Caki2 (cell line): ENCODE measurements at regions not wholly inside any gene's neighbourhood (a gene's known extent, or its start where the extent isn't known, plus 50 kb on each side); places are given as distances from the start of the nearest gene placed in this dataset.

Source experiments
- DNase-seq: peaks from one replicate; pipeline ENCODE4 v3.0.0-alpha.2; 2015; ENCODE audit warnings: low read depth
- in situ Hi-C: cut with HindIII; loops from 2 replicates; pipeline ENCODE4 v1.10.0; 2016; ENCODE audit warnings: low sequenced_read_pairs, low pct_unique_long_range_greater_than_20kb, mixed read lengths

DNA sequence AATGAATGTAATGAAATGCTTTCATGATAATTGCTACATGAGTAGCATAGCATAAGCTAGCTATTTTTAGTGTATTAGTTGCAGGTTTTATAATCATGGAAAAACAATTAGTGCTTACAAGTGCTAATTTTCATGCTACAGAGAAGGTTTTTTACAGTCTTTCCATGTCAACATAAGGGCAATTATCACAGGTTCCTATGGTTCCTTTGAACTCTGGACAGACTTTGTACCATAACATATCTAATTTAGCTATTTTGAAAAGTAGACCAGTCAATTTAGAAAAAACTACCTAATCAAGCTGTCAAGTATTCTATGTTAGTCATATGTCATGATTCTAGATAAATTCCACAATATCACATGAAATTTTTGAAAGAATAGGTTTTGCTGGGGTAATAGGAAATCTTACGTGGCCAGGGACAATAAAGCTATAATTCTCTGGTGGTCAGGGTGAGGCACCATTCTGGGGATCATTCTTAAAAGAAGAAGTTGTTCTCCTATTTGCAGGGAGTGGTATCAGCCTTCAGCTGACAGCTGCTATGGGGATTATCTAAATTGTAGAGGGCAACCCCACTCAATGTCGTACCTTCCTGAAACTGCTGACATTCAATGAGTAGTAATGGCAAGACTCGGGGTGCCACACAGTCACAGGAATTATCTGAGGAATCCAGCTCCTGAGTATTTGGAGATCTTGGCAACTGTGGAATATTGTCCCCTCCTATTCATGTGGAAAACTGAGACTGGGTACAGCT, 724.0 kb upstream of the LINC00305 start:
- in situ Hi-C loops: no loop called here
- DNase-seq: no peak

DNA sequence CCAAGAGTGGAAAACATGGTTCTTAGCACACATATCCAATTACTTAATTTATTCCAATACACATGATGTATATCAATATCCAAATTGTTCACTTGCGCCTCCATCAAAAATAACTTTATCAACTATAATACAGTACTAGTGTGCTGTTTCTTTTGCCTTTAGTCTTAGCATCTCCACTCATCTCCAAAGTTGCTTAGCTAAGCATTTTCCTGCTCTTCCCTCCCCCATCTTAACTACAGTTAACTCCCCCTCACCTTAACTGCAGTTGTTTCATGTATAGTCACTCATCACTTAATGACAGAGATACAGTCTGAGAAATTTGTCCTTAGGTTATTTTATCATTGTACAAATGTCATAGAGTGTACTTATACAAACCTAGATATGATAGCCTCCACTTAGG, 705.2 kb upstream of the LINC00305 start:
- no peak for DNase-seq
- in situ Hi-C loops: no loop called here

DNA sequence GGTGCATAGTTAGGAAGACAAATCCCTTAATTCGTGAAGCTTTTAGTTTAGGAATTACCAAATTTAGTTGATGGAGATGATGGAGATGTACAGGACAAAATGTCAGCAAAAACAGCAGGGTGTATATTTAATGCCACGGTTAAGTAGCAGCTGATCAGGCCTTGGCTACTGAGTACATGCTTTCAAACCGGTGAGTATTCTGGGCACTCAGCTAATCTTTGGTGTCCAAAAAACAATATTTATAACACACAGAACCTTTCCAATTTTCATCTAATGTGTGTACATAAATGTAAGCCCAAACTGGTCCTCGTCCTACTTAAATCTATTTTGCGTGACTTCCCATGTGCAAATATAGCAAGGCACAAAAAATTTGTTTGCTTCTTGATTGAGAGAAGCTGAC, 703.4 kb upstream of the LINC00305 start:
- DNase-seq: no peak
- in situ Hi-C loops: no loop called here

DNA sequence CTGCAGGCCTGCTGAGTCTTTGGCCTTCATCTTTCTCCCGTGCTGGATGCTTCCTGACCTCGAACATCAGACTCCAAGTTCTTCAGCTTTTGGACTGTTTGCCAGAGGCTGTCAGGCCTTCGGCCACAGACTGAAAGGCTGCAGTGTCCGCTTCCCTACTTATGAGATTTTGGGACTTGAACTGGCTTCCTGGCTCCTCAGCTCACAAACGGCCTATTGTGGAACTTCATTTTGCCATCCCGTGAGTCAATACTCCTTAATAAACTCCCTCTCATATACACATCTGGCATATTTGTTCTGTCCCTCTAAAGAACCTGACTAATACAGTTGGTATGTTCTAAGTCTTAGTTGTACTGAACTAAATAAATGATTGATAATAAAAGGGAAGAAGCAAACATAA, 702.8 kb upstream of the LINC00305 start:
- in situ Hi-C loops: no loop called here
- no peak for DNase-seq

DNA sequence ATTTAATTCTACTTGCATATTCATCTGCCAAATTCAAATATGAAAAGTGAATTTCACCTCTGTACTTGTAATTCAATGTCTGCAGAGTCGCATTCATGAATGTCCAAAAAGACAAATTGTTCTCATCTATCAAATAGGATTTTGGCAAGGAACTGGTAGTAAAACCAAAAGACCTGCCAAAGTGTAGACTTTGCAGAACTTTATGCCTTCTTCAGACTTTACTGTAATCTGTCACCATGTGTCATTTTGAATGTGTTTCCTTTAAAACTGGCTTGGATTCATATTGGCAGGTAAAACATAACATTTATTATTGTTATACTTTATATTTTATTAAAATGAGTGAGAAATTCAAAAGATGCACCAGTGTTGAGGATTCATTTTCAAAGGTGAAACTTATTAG, 701.9 kb upstream of the LINC00305 start:
- in situ Hi-C loops: no loop called here
- DNase-seq: no peak

DNA sequence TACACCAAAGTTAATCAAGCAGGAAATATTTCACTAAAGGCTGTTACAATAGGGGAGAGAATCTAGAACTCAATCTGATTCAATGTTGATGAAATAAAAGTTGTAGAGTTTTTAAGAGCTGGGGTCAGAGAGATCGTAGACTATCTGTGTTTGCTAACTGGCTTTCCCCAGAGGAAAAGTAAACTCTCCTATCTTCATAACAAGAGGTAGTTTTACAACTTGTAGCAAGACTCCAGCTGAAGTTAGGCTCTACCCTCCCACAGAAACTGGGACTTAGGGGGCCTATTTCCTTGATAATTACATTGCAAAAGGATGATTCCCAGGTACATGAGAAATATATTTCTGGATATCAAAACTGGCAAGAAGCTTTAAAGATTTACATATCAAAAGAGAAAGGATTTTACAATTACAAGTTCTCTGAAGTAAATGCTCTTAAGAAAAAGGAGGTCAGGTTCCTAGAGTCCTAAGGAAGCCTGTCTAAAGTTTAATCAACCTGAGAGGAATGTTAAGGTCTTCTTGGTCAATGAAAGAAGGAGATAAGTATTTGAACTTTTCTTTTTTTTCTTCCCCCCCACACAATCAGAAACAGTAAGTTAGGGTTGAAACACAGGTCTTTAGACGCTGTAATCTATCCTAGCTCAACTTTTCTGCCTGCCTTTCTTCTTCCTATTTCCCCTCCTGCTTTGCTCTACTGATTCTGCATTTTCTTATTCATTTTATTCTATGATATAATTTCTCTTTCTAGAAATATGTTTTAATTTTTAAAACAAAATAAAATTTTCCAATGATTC, 692.2 kb upstream of the LINC00305 start:
- in situ Hi-C loops: no loop called here
- DNase-seq: no peak

DNA sequence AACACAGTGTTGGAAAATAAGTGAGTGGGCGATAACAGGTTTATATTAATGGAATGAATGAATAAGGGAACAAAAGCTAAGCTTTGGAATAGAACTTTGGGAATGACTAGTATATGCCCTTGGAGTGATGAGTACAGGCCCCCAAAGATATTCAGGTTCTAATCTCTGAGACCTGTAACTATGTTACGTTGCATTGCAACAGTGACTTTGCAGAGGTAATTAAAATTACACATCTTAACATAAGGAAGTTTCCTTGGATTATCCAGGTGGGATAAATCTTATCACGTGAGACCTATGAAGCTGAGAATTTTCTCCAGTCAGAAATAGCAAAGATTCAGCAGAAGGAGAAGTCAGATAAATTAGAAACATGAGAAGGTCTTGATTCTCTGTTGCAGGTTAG, 661.5 kb upstream of the LINC00305 start:
- no peak for DNase-seq
- in situ Hi-C loops: no loop called here

DNA sequence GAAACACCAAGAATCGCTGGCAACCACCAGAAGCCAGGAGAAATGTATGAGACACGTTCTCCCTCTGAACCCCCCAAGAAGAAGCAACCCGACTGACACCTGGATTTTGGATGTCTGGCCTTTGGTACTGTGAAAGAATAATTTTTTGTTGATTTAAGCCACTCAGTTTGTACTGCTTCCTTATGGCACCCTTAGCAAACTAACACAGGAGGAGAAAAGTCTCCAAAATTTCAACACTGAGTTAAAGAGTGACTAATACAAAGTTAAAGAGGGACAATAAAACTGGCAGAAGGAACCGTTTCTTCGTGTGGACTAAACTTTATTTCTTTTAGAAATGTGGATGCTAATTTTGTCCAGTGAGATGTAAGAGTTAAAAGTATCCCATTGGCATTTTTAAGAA, 660.9 kb upstream of the LINC00305 start:
- no peak for DNase-seq
- in situ Hi-C loops: no loop called here

DNA sequence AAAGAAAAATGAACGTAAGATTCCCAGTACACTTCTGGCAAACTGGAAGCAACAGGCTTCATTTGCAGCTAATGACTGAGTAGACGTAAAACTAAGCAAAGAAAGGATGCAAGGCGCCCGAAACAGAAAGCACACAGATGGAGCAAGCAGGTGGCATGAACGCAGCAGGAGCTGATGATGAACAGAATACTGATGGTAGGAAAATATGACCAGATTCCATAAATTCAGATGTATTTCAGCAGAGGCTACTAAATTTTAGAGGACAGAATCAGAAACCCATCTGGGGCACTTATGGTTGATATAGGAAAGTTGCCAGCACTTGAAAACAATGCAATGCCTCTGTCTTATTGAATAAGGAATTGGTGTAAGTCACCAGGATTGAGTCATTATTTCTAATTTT, 658.7 kb upstream of the LINC00305 start:
- in situ Hi-C loops: no loop called here
- DNase-seq: no peak

DNA sequence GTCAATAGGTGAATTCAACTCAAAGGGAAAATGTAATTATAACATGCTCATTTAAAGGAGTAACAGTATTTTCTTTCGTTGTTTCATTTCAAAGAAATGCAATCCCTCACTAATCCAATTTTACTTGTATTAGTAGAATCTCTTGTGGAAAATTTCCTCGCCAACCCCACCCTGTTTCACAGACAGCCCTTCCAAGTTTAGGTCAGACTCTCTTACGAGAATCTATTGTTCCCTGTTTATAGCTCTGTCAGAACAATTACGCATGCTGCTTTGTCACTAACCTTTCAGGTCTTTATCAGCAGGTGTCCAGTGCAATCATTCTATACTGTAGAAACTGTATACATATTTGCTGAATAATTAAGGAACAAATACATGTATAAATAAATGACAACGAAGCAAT, 657.8 kb upstream of the LINC00305 start:
- in situ Hi-C loops: no loop called here
- DNase-seq: no peak

DNA sequence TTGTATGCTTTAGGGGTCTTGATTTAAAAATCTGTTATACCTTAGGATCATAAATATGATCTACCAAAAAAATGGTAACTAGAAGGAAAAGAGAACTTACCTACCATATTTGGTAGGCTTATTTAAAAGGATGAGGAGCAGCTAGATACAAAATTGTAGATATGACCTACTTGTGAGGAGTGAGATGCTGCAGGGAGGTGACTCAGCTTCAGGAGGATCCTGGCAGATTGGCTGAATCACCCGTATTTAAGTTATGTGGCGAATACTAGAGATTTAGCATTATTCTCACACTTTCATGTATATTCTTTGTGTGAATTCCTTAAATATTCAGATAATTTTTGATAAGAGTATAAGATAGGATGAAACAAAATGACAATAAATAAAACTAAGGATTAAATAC, 657.3 kb upstream of the LINC00305 start:
- DNase-seq: no peak
- in situ Hi-C loops: no loop called here

DNA sequence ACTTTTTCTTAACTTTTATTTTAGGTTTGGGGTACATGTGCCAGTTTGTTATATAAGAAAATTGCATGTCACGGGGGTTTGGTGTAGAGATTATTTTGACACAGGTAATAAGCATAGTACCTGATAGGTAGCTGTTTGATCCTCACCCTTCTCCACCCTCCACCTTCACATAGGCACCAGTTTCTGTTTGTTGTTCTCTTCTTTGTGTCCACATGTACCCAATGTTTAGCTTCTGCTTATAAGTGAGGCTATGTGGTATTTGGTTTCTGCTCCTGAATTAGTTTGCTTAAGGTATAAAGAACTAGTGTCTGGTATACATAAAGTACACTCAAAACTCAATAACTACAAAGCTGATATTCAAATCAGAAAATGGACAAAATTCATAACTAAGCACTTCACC, 654.6 kb upstream of the LINC00305 start:
- no peak for DNase-seq
- in situ Hi-C loops: no loop called here

DNA sequence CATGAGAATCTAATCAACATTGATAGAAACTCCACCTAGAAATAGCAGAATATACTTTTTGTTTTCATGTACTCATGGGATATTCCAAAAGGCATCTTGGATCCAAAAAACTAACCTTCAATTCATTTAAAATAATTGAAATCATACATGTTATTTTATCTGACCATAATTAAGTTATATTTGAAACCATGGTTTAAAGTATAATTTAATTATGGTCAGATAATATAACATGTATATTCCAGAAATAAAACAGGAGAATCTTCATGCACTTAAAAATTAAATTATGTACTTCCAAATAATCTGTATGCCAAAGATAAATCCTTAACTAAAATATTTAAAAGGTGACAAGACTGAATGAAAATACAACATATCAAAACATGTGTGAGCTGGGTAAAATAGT, 651.3 kb upstream of the LINC00305 start:
- in situ Hi-C loops: no loop called here
- DNase-seq: no peak

DNA sequence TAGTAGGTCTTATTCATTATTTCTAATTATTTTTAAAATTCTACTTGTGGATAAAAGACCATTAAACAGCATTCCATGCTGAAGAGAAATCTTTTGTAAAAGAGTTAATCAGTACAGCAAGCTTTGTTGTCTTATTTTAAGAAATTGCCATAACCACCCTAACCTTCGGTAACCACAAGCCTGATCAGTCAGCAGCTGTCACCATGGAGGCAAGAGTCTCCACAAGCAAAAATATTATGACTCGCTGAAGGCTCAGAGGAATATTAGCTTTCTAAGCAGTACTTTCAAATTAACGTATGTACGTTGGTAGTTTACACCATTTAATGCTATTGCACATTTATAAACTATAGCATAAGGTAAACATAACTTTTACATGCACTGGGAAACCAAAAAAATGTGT, 650.5 kb upstream of the LINC00305 start:
- no peak for DNase-seq
- in situ Hi-C loops: no loop called here

DNA sequence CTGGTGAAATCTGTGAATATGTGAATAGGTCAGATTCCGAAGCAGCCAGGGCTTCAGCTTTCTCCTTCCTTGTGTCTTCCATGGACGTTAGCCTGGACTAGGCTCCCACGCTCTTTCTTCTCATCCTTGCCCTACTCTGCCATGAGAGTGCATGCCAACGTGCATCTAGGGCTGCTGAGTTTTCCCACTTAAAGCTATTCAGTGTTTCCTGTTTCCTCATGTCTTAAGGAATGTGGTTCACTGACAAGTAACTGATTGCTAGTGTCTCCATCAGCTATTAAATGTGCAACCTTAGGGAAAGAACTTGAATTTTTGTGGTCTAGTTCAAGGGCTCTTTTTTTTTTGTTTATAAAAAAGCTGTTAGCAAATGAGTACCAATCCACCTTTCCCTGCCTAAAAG, 642.3 kb upstream of the LINC00305 start:
- no peak for DNase-seq
- in situ Hi-C loops: no loop called here

DNA sequence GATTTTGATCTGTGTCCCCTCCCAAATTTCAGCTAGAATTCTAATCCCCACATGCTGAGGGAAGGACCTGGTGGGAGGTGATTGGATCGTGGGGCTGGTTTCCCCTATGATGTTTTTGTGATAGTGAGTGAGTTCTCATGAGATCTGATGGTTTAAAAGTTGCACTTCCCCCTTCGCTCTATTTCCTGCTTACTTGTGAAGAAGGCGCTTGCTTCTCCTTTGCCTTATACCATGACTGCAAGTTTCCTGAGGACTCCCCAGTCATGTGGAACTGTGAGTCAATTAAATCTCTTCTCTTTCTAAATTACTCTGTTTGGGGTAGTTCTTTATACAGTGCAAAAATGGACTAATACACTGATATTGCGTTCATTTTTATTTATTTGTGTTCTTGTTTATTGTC, 636.8 kb upstream of the LINC00305 start:
- no peak for DNase-seq
- in situ Hi-C loops: no loop called here

DNA sequence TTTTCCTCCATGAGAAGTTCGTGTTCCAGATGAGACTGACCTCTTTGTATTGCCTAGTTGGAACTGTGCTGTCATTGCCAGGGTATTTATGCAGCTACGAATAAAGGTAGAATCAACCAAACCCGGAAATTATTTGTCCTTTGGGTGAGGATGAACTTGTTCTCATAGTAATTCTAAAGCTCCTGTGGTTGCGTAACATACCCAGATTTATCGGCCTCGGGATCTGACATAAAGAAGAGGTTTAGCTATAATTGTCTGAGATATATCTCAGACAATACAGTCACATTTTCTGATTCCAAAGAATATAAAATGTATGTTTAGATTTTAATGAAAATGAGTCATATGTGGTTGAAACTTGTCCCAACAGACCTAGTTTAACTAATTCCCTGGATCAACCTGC, 628.7 kb upstream of the LINC00305 start:
- in situ Hi-C loops: no loop called here
- DNase-seq: no peak

DNA sequence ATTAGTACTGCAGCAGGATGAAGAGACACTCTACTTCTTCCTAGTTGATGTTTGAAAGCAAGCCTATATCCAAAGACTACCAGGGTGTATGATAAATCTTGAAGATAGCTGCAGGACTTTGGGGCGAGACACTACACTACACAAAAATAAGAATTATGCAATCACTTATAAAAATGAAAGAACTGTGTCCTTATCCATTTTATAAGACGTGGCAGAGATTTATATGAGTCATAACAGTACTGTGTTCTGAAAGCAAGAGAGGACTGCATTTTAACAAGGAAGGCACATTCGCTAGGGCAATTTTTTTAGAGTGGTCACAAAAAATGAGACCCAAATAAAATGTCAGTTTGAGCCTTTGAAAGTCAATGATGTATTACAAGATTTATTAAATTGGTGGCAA, 617.0 kb upstream of the LINC00305 start:
- in situ Hi-C loops: no loop called here
- no peak for DNase-seq

DNA sequence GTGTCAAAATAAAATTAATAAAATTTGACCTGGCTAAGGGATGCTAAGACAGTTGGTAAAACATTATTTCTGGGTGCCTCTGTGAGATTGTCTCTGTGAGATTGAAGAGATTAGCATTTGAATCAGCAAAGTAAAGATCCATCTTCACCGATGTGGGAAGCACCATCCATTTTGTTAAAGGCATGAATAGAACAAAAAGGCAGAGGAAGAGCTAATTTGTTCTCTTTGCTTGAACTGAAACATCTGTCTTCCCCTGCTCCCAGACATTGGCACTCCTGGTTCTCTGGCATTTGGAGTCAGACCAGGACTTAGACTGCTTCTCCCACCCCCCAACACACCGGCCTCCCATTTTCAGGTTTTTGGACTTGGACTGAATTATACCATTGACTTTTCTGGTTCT, 603.8 kb upstream of the LINC00305 start:
- DNase-seq: no peak
- in situ Hi-C loops: no loop called here

DNA sequence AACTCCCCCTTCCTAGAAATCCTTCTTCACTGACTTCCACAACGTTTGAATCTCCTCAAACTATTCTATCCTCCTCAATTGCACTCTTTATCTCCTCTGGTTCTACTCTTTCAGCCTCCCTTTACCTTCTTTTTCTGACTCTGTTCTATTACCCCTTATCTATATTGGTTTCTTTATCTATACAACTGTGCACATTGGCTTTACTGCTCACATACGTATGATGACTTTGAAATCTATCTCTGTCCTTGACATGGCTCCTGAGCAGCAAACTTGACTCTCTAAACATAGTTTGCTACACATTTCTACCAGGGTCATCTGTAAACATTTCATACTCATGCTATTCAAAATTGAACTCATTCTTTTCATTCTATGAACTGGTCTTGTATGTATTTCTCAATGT, 601.0 kb upstream of the LINC00305 start:
- no peak for DNase-seq
- in situ Hi-C loops: no loop called here
